ENCODE measurements at regions not wholly inside any gene's neighbourhood (a gene's known extent, or its start where the extent isn't known, plus 50 kb on each side); places are given as distances from the start of the nearest gene placed in this dataset.
A peak's percentile ranks its signal among the peaks of the same experiment; 100 is the strongest.
"Not testable (repeated sequence)": the region's sequence is repeated elsewhere in the genome, so short reads cannot be mapped to it uniquely, and the experiment has no call there.

GRCh38 chr4:118485801-118486314 lies 133.1 kb upstream of the PRSS12 start:
- DNase-seq; in situ Hi-C loops (cut with MboI; ENCODE audit: low pct_unique_long_range_greater_than_20kb, low sequenced_read_pairs): not testable (repeated sequence)

GRCh38 chr4:118492963-118493362 lies 140.2 kb upstream of the PRSS12 start:
- in situ Hi-C loops (cut with MboI; ENCODE audit: low pct_unique_long_range_greater_than_20kb, low sequenced_read_pairs); DNase-seq: not testable (repeated sequence)

DNA sequence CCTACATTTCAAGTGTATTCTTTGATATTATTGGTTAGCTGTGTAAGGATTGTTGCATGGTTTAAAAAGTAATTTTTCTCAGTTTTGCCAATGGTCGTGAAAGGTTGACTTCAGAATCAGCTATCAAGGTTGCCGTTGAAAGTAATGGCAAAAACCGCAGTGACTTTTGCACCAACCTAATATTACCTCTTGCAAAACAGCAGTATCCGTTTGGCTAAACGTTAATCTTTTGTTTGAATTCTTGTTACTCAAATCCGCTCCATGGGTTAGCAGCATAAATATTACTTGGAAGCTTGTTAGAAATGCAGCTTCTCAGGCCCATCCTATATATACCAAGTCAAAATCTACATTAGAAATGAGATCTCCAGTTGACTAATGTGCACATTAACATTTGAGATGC lies 141.6 kb upstream of the PRSS12 start:
- DNase-seq; in situ Hi-C loops (cut with MboI; ENCODE audit: low pct_unique_long_range_greater_than_20kb, low sequenced_read_pairs): not testable (repeated sequence)

- DNase-seq; in situ Hi-C loops (cut with MboI; ENCODE audit: low pct_unique_long_range_greater_than_20kb, low sequenced_read_pairs): not testable (repeated sequence)
These were observed 150.2 kb upstream of the PRSS12 start for GRCh38 chr4:118502967-118503366.

DNA sequence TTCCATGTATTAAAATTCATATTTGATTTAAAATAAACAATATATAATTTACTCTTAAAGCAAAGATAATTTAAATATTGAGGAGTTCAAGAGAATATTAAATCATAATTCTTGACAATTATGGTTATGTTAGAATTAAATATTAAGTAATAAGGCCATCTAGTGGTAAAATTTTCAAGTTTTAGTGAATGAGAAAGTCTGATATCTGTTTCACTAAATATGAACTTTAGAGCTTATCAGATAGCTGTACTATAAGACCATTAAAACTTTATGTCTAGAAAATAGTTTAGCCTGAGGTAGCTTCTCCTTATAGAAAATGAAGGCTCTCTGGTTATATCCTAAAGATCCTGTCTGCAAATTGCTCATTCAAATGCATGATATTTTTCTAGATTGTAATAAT lies 152.1 kb upstream of the PRSS12 start:
- DNase-seq; in situ Hi-C loops (cut with MboI; ENCODE audit: low pct_unique_long_range_greater_than_20kb, low sequenced_read_pairs): not testable (repeated sequence)

- in situ Hi-C loops (cut with MboI; ENCODE audit: low pct_unique_long_range_greater_than_20kb, low sequenced_read_pairs); DNase-seq: not testable (repeated sequence)
These were observed 152.7 kb upstream of the PRSS12 start for GRCh38 chr4:118505491-118505890.

DNA sequence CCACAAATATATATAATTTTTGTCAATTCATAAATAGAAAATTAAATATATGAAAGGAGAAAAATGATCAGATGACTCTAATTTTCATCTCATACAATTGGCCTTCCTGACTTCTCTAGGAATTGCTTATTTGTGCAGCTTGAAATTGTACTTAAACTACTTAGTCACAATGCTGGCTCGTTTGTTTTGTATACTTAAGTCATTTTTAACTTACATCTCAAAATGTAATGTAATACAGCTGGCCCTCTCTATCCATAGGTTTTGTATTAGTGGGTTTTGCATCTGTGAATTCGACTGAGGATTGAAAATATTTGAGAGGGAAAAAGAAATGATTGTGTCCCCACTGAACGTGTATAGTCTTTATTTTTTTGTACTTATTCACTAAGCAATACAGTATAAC lies 160.1 kb upstream of the PRSS12 start:
- DNase-seq; in situ Hi-C loops (cut with MboI; ENCODE audit: low pct_unique_long_range_greater_than_20kb, low sequenced_read_pairs): not testable (repeated sequence)

- in situ Hi-C loops (cut with MboI; ENCODE audit: low pct_unique_long_range_greater_than_20kb, low sequenced_read_pairs); DNase-seq: not testable (repeated sequence)
These were observed 161.5 kb upstream of the PRSS12 start for GRCh38 chr4:118514332-118514731.

- DNase-seq; in situ Hi-C loops (cut with MboI; ENCODE audit: low pct_unique_long_range_greater_than_20kb, low sequenced_read_pairs): not testable (repeated sequence)
These were observed 163.3 kb upstream of the PRSS12 start for GRCh38 chr4:118516107-118516506.

DNA sequence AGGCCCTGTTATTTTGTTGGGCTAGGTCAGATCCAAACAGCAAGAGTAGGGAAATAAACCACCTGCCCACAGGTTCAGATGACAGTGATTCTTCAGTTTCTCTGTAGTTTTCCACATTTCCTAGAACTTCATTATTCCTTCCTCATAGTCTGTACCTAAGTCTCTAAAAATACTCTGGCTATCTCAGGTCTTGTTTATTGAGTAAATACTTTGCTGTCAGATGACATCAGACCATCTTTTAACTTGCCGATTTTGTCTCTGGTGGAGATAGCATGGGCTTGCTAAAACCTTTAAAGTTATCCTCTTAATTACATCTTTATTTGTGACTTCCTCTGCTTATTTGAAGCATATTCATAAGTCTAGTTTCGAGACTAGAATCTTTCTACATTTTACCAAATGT lies 155.1 kb upstream of the METTL14 start:
- in situ Hi-C loops (cut with MboI; ENCODE audit: low pct_unique_long_range_greater_than_20kb, low sequenced_read_pairs) = not testable (repeated sequence)

DNA sequence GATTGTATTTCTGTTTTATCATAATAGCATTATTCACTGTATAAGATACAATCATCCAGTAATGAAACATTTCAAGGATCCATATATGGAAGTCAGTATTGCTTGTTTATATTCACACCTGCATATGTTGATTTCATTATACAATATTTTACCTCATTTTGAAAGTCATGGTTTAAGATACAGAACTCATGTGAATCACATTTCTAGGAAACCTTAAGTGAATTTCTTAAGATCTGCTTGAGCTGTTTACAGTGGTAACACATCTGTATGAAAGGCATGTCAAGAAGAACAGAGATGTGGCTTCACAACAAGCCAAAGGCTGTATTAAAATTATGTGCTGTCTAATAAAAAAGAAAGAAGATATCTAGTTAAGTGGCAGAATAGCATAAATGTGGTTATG lies 153.2 kb upstream of the METTL14 start:
- DNase-seq; in situ Hi-C loops (cut with MboI; ENCODE audit: low pct_unique_long_range_greater_than_20kb, low sequenced_read_pairs): not testable (repeated sequence)

More for the DNA sequence above, 155.1 kb upstream of the METTL14 start:
- DNase-seq = not testable (repeated sequence)

GRCh38 chr4:118535788-118536187 lies 149.4 kb upstream of the METTL14 start:
- in situ Hi-C loops (cut with MboI; ENCODE audit: low pct_unique_long_range_greater_than_20kb, low sequenced_read_pairs); DNase-seq: not testable (repeated sequence)

- in situ Hi-C loops (cut with MboI; ENCODE audit: low pct_unique_long_range_greater_than_20kb, low sequenced_read_pairs) = not testable (repeated sequence)
These were observed 145.6 kb upstream of the METTL14 start for GRCh38 chr4:118539412-118540077.

DNA sequence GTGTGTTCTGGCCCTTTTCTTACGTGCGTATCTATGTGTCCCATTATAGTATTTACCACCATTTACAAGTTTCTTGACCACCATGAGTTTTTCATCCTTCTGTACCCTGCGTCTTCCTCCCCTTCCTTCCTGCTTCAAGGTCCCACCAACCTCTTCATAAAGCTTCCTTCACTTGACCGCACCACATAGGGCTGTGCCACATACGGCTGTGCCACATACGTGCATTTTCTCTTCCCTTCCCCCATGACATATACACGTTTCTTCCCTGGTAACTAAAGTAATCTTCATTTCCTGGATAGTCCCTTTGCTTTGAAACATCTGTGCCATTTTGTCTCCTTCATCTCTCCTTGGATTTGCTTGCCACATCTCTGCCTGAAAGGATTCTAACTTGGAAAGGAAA lies 128.6 kb upstream of the METTL14 start:
- DNase-seq = peak; percentile 71
- in situ Hi-C loops (cut with MboI; ENCODE audit: low pct_unique_long_range_greater_than_20kb, low sequenced_read_pairs) = not testable (repeated sequence)

More at GRCh38 chr4:118539412-118540077, 145.6 kb upstream of the METTL14 start:
- peak; percentile 36 for DNase-seq

DNA sequence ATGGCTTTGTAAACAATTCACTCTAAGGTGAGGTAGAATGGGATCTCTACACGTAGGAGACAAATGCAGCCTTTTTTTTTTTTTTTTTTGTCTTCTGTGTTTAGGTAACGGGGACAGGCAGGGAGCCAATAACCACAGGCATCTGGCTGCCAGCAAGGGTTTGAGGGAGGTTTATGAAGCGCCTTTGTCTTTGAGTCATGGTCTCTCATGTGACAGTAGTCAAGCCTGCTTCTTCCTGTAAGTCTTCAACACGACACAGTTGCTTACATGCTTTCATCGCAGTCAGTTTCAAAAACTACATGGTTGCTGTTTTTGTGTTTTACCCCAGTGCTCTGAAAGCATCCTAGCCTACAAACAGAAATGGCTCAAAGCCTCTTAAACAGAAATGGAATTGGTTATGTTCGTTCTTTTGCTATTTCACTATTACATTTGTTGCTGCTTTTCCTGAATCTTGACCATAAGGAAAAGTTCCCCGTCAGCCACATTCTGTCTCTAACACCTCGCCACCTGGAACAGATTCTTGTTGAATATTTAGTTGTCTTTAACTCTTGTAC lies 127.8 kb upstream of the METTL14 start:
- in situ Hi-C loops (cut with MboI; ENCODE audit: low pct_unique_long_range_greater_than_20kb, low sequenced_read_pairs) = no loop called here
- DNase-seq = peak; percentile 86

GRCh38 chr4:118558188-118558587 lies 127.0 kb upstream of the METTL14 start:
- DNase-seq; in situ Hi-C loops (cut with MboI; ENCODE audit: low pct_unique_long_range_greater_than_20kb, low sequenced_read_pairs): not testable (repeated sequence)

- in situ Hi-C loops (cut with MboI; ENCODE audit: low pct_unique_long_range_greater_than_20kb, low sequenced_read_pairs); DNase-seq: not testable (repeated sequence)
These were observed 123.6 kb upstream of the METTL14 start for GRCh38 chr4:118561559-118561958.

- peak; percentile 95 for DNase-seq
- in situ Hi-C loops (cut with MboI; ENCODE audit: low pct_unique_long_range_greater_than_20kb, low sequenced_read_pairs) = not testable (repeated sequence)
These were observed 119.1 kb upstream of the METTL14 start for GRCh38 chr4:118566003-118566513.

- in situ Hi-C loops (cut with MboI; ENCODE audit: low pct_unique_long_range_greater_than_20kb, low sequenced_read_pairs) = not testable (repeated sequence)
These were observed 112.2 kb upstream of the METTL14 start for GRCh38 chr4:118572991-118573390.

DNA sequence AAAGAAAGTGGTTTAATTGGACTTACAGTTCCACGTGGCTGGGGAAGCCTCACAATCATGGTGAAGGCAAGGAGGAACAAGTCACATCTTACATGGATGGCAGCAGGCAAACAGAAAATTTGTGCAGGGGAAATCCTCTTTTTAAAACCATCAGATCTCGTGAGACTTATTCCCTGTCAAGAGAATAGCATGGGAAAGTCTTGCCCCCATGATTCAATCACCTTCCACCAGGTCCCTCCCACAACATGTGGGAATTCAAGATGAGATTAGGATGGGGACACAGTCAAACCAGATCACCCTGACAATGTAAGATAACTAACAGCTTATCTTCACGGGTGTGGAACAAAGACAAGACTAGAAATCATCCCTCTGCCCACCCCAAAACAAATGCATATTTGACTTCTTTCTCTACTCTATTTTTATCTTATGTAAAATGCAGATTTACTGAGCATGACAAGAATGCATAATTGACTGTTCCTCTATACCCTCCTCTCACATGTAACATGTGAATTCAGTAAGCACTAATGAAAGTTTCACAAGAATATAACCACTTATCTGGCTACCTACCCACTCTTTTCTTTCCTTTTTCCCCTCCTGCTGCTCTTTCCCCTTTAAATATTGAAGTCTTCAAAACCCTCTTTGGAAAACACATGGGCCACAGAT lies 110.8 kb upstream of the METTL14 start:
- DNase-seq; in situ Hi-C loops (cut with MboI; ENCODE audit: low pct_unique_long_range_greater_than_20kb, low sequenced_read_pairs): not testable (repeated sequence)

More at GRCh38 chr4:118572991-118573390, 112.2 kb upstream of the METTL14 start:
- not testable (repeated sequence) for DNase-seq

Measured in KBM-7 (cell line).